IPS-20b (cell line): ENCODE measurements at regions not wholly inside any gene's neighbourhood (a gene's known extent, or its start where the extent isn't known, plus 50 kb on each side); places are given as distances from the start of the nearest gene placed in this dataset.

Source experiments
- H3K27ac ChIP-seq: one replicate; pipeline ENCODE4 v1.5.1; 2013; ENCODE audit warnings: low read length
- H3K27me3 ChIP-seq: 2 replicates; pipeline ENCODE4 v1.6.1; 2013; ENCODE audit warnings: mild to moderate bottlenecking, low read length, inconsistent platforms; ENCODE audit not compliant: insufficient read depth
- H3K36me3 ChIP-seq: 2 replicates; pipeline ENCODE4 v1.6.1; 2013; ENCODE audit warnings: low read depth, mild to moderate bottlenecking, inconsistent platforms, low read length, moderate library complexity; ENCODE audit not compliant: insufficient read depth
- H3K4me1 ChIP-seq: 2 replicates; pipeline ENCODE4 v1.6.1; 2013; ENCODE audit warnings: mild to moderate bottlenecking, control low read depth, inconsistent platforms, low read length, moderate library complexity; ENCODE audit not compliant: insufficient read depth
- H3K4me3 ChIP-seq: 2 replicates; pipeline ENCODE4 v1.5.1; 2013; ENCODE audit warnings: mild to moderate bottlenecking, low read length, inconsistent platforms
- H3K9ac ChIP-seq: 2 replicates; pipeline ENCODE4 v1.6.1; 2013; ENCODE audit warnings: low read depth, mild to moderate bottlenecking, inconsistent platforms, low read length, moderate library complexity
- H3K9me3 ChIP-seq: 2 replicates; pipeline ENCODE4 v1.6.1; 2013; ENCODE audit warnings: mild to moderate bottlenecking, low read depth, low read length, inconsistent platforms; ENCODE audit not compliant: insufficient read depth

DNA sequence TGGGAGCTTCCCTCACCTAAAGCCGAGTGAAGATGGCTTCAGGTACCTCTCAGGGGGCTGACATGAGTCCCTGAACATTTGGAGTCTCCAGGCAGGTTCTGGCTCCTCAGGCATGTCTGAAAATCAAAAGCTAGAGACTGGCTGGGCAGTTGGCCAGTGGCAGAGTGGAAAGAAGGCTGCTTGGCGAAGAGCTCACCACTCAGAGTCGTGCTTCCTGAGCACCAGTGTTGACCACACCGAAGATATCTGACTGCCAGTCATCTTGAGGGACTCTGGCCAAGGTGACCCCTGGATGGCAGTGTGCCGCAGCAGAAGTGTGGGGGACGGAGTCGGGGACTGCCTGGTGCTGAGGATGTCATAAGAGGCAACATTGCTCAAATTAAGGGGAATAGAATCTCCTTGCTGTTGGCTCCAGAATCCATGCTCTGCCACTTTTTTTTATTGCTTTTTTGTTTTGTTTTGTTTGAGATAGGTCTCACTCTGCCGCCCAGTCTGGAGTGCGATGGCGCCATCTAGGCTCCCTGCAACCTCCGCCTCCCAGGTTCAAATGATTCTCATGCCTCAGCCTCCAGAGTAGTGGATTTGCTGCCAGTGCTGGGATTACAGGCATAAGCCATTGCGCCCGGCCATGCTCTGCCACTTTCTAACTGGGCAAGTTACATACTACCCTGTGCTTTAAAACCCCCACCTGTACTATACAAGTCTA is 172.5 kb upstream of the GATB start:
- H3K27ac ChIP-seq, result no peak overlapping the region
- H3K36me3 ChIP-seq, result no peaks in the 10 kb centered on the region
- no peak overlapping the region for H3K4me3 ChIP-seq
- H3K4me1 ChIP-seq, result no peaks in the 10 kb centered on the region
- H3K9ac ChIP-seq, result no peak overlapping the region
- no peaks in the 10 kb centered on the region for H3K9me3 ChIP-seq
- H3K27me3 ChIP-seq, result no peaks in the 10 kb centered on the region

DNA sequence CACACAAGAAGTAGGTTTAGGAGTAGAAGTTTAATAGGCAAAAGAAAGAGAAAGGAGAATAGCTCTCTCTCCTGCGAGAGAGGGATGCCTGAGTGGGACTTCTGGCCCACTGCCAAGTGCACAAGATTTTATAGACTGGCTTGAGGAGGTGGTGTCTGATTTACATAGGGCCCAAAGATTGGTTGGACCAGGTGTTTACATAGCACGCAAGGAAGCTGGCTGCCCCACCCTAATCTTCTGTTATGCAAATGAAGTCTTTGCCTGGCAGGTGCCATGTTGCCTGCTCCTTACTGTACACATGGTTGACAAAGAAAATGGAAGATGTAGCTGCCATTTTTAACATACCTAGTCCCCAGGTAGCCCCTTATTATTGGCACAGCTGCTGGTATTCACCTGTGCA is 170.8 kb upstream of the GATB start:
- no peak overlapping the region for H3K4me3 ChIP-seq
- no peak overlapping the region for H3K9ac ChIP-seq
- H3K27ac ChIP-seq, result no peak overlapping the region
- no peaks in the 10 kb centered on the region for H3K4me1 ChIP-seq
- H3K9me3 ChIP-seq, result no peaks in the 10 kb centered on the region
- H3K36me3 ChIP-seq, result no peaks in the 10 kb centered on the region
- H3K27me3 ChIP-seq, result no peaks in the 10 kb centered on the region

DNA sequence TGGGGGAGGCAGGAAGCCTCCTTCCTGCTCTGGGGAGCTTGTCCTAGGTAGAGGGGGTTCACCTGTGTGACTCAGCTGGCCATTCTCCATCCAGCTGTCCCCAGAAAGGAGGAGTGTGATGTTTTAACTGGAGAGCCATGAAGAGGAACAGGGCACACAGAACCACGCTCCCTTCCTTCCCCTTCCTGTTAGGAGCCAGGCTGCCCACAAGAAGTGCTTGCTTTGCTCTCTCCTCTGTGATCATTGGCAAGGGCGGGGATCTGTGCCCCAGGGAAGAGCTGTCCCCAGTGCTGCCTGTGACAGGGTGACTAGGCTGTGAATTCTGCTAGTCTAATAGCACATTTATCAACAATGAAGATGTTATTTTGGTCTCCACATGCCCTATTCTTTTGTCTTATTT is 169.6 kb upstream of the GATB start:
- H3K27me3 ChIP-seq, result no peaks in the 10 kb centered on the region
- no peaks in the 10 kb centered on the region for H3K9me3 ChIP-seq
- H3K36me3 ChIP-seq, result no peaks in the 10 kb centered on the region
- H3K4me1 ChIP-seq, result no peaks in the 10 kb centered on the region
- no peak overlapping the region for H3K27ac ChIP-seq
- no peak overlapping the region for H3K4me3 ChIP-seq
- no peak overlapping the region for H3K9ac ChIP-seq

DNA sequence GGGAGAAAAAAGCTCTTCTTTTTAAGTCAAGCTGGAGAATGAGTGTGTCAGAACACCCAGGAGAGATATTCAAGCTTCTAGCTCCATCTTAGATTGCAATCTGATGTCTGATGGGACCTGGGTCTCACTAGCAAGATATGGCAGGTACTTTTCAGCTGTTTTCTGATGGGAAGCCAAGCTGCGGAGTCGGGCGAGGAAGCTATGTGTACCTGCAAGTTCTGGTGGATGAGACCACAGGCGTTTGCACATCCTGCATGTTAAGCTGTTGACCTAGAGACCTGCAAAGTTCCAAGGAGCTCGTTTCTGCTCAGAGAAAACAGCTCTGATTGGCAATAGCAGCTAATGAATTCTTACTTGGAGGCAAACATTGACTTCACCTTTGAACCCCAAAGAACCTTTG is 167.3 kb upstream of the GATB start:
- Histone ChIP-seq H3K9ac (no peak overlapping the region), H3K27ac (no peak overlapping the region), H3K27me3 (no peaks in the 10 kb centered on the region), H3K4me1 (no peaks in the 10 kb centered on the region), H3K9me3 (no peaks in the 10 kb centered on the region), H3K4me3 (no peak overlapping the region), H3K36me3 (no peaks in the 10 kb centered on the region)

DNA sequence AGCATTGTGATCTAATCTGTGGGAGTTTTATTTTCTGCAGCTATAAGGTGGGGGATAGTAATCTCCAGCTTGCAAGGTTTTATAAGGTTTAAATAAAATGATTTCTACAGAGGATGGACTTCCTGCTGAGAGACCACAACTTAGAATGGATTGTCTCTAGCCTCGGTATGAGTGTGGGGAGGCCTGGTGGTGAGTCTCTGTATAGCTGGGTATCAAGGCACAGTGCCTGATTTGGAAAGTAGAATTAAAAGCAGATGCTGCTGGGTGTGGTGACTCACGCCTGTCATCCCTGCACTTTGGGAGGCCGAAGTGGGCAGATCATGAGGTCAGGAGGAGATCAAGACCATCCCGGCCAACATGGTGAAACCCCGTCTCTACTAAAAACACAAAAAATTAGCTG is 162.0 kb upstream of the GATB start:
- Histone ChIP-seq H3K36me3 (no peaks in the 10 kb centered on the region), H3K4me1 (no peaks in the 10 kb centered on the region), H3K4me3 (no peak overlapping the region), H3K9ac (no peak overlapping the region), H3K27ac (no peak overlapping the region), H3K9me3 (no peaks in the 10 kb centered on the region), H3K27me3 (no peaks in the 10 kb centered on the region)

DNA sequence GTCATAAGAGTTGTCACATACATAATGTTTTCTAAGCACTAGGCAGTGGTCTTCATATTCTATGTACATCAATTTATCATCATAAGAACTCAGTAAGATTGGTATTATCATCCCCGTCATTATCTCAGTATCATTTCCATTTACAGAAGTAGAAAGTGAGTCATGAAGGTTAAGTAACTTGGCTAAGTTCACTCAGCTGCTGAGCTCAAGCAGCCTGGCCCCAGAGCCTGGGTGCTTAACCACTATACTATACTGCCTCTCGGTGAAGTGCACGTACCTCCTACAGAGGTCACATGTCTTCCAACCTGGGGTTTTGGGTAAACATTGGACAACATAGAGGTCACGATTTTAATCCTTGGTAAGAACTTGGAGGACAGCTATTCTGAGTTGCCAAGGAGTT is 161.5 kb upstream of the GATB start:
- Histone ChIP-seq H3K36me3 (no peaks in the 10 kb centered on the region), H3K27me3 (no peaks in the 10 kb centered on the region), H3K9me3 (no peaks in the 10 kb centered on the region), H3K27ac (no peak overlapping the region), H3K9ac (no peak overlapping the region), H3K4me3 (no peak overlapping the region), H3K4me1 (0 out of 2 replicates have a peak, but pooled peaks cover 2% of the 10 kb centered on the region)

DNA sequence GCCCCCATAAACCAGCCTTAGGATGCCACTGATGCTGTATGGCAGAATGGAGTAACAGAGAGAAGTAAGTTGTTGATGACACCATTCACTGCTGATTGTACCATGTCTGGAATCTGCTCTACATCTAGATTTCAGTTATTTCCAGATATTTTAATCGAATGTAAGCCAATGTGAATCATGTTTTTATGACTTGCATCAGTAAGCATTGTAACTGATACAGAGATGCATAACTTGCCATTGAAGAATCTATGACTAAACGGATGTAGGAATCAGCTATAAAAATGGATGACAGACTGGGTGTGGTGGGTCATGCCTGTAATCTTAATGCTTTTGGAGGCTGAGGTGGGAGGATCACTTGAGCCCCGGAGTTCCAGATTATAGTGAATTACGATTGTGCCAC is 161.0 kb upstream of the GATB start:
- H3K4me3 ChIP-seq, result no peak overlapping the region
- H3K27me3 ChIP-seq, result no peaks in the 10 kb centered on the region
- H3K36me3 ChIP-seq, result no peaks in the 10 kb centered on the region
- H3K9ac ChIP-seq, result no peak overlapping the region
- H3K4me1 ChIP-seq, result 0 out of 2 replicates have a peak, but pooled peaks cover 3% of the 10 kb centered on the region
- H3K9me3 ChIP-seq, result no peaks in the 10 kb centered on the region
- H3K27ac ChIP-seq, result no peak overlapping the region

DNA sequence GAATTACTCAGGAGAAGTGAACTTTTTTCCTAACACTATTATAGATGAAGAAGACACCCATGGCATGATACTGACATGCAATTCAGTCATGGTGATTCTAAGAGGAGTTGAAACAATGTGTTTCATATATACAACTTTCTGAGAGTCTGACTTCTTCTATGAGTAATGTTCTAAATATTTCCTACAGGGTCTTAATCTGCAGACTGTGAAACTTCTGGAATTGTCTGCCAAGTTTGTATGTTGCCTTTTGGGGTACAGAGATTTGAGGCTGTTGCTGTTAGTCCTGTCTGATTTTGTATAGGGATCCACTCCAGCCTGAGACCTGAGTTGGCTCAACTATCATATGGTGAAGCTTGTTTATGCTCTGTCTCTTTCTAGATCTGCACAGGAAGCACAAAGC is 160.6 kb upstream of the GATB start:
- Histone ChIP-seq H3K27ac (no peak overlapping the region), H3K27me3 (no peaks in the 10 kb centered on the region), H3K9ac (no peak overlapping the region), H3K4me3 (no peak overlapping the region), H3K36me3 (no peaks in the 10 kb centered on the region), H3K4me1 (0 out of 2 replicates have a peak, but pooled peaks cover 3% of the 10 kb centered on the region), H3K9me3 (no peaks in the 10 kb centered on the region)

DNA sequence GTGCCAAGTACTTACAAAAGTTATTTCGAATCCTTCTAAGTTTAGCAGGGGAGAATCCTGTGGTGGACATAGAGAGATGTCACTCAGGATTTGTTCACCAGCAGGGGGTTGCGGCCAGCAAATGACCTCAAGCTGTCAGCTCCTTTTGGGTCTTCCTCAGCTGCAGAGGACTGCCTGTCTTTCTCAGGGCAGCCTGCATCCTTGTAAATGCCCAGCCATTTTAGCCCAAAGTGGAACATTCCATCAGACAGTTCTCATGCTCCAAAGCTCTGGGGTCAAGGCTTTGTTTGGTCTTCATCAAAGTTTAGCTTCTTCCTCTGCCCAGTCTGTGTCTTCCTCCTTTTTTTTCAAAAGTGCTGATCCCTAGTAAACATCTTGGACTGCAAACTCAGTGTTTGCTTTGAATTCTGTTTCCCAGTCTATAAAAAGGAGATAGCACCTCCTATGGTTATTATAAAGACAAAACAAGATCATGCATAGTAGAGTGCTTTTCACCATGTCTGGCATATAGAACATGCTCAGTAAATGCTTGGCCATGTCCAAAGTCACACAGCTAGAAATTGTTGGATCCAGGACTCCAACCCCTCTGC is 156.4 kb upstream of the GATB start:
- Histone ChIP-seq H3K36me3 (no peaks in the 10 kb centered on the region), H3K4me1 (peaks cover 3% of the 10 kb centered on the region; the same call in 1 of the 2 replicates), H3K9ac (no peak overlapping the region), H3K4me3 (no peak overlapping the region), H3K27me3 (no peaks in the 10 kb centered on the region), H3K9me3 (no peaks in the 10 kb centered on the region), H3K27ac (no peak overlapping the region)

DNA sequence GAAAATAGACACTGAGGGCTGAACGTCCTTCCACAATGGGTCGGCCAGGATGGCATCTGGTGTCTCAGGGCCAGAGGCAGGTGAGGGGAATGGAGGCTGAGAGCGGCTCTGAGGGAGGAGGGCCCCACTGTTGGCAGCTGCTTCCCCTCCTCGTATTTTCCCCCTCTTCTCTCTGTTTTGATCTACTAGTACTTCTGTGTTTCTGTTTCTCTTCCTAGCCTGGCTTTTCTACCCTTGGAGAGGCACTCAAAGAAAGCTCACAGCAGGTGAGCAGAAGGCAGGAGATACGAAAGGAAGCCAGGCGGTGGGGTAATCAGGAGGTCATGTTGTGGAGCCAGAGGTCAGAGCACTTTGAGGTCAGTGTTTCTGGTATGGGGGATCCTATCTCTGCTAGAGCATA is 151.8 kb upstream of the GATB start:
- no peak overlapping the region for H3K9ac ChIP-seq
- H3K27me3 ChIP-seq, result no peaks in the 10 kb centered on the region

DNA sequence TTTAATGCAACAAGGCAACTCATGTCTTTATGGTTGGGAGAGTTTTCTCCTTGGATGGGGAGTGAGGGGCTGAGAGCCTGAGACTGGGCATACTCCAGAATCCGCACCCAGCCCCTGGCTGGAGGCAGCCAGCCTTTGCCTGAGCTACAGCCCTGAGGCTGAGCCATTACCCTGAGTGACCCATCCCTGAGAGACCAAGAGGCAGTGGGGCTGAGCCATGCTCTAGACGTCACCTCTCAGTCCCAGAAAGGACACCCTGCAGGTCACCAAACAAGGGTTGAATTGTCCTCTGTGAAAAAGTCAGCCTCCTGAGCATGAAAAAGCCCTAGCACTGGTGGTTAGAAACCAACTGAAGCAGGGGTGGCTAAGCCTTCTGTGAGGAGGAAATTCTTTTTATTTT is 151.2 kb upstream of the GATB start:
- no peak overlapping the region for H3K27ac ChIP-seq
- no peaks in the 10 kb centered on the region for H3K9me3 ChIP-seq
- no peaks in the 10 kb centered on the region for H3K27me3 ChIP-seq
- H3K9ac ChIP-seq, result no peak overlapping the region
- no peaks in the 10 kb centered on the region for H3K36me3 ChIP-seq
- no peaks in the 10 kb centered on the region; the same call in 1 of the 2 replicates for H3K4me1 ChIP-seq
- no peak overlapping the region for H3K4me3 ChIP-seq

More for the DNA sequence above, 151.8 kb upstream of the GATB start:
- Histone ChIP-seq H3K9me3 (no peaks in the 10 kb centered on the region), H3K27ac (no peak overlapping the region), H3K4me1 (peaks cover 3% of the 10 kb centered on the region; the same call in 1 of the 2 replicates), H3K36me3 (no peaks in the 10 kb centered on the region), H3K4me3 (no peak overlapping the region)

DNA sequence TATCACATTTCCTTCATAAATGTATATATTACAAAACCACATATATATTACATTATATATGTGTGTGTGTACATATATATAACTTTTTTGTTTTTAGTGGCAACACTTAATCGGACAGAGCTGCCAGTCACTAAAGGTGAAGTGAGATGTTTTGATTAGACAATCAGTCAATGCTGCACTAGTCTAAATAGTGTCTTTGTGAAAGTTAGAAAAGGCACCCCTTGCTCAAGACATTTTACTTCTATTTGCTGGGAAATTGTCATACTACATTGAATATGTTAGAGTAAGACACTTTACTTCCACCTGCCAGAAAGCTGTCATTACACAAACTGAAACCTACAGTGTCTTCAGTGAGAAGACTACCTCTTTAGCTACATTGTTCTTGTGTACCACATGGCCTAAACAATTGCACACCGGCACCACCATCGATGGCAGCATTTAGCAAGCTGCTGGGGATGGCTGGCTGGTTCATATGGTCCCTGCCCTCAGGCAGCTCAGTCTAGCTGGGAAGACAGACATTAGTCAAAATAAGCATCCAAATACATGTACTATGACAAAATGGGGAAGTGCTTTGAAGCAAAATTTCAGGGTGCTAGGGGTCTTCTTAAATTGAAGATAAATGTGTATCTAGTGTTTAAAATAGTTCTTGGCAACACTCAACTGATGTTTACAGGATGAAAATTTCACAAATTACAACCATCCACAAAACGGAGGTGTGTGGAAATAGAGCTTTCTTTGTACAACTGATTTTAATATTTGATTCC is 148.1 kb upstream of the GATB start:
- Histone ChIP-seq H3K9ac (no peak overlapping the region), H3K4me3 (no peak overlapping the region)

More for the DNA sequence above, 148.1 kb upstream of the GATB start:
- Histone ChIP-seq H3K27ac (no peak overlapping the region), H3K9me3 (no peaks in the 10 kb centered on the region), H3K27me3 (no peaks in the 10 kb centered on the region), H3K36me3 (no peaks in the 10 kb centered on the region), H3K4me1 (peaks cover 5% of the 10 kb centered on the region; the same call in 1 of the 2 replicates)
